ENCODE measurements at regions not wholly inside any gene's neighbourhood (a gene's known extent, or its start where the extent isn't known, plus 50 kb on each side); places are given as distances from the start of the nearest gene placed in this dataset.
"Not testable (repeated sequence)": the region's sequence is repeated elsewhere in the genome, so short reads cannot be mapped to it uniquely, and the experiment has no call there.

DNA sequence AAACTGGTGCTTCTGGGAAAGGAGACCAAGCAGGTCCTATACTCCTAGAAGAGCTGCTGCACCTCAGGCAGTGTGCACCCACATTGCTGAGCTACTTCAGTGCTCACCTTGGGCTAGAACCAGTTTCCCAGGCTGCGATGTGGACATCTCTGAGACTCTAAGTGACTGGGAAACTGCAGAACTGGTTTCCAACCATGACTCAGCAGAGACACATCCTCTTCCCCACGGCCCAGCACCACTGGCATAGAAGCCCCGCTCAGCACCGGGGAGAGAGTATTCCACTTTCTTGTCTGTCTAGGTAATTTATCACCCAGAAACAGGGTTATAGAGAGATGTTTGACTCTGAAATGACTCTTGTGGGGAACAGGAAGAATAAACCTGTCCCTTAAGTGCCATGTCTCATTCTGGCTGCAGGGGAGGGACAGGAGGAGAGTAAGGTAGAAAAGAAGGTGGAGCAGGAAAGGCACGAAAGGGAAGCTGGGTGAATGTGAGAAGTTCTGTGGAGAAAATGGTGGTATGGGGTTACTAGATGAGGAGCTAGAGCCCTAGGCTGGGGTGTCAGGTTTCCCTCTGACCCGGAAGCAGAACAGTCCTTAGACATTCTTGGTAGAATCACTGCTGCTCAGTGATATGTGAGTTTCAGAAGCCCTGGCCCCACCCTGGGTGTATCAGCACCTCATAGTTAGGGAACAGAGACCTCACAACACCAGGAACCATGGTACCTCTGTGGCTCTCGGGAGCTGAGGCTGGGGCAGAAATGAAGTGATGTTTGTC lies 340.4 kb upstream of the NCAM1 start:
- TF ChIP-seq, protein P1, sequence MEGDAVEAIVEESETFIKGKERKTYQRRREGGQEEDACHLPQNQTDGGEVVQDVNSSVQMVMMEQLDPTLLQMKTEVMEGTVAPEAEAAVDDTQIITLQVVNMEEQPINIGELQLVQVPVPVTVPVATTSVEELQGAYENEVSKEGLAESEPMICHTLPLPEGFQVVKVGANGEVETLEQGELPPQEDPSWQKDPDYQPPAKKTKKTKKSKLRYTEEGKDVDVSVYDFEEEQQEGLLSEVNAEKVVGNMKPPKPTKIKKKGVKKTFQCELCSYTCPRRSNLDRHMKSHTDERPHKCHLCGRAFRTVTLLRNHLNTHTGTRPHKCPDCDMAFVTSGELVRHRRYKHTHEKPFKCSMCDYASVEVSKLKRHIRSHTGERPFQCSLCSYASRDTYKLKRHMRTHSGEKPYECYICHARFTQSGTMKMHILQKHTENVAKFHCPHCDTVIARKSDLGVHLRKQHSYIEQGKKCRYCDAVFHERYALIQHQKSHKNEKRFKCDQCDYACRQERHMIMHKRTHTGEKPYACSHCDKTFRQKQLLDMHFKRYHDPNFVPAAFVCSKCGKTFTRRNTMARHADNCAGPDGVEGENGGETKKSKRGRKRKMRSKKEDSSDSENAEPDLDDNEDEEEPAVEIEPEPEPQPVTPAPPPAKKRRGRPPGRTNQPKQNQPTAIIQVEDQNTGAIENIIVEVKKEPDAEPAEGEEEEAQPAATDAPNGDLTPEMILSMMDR (IDR thresholded peaks at IDR 0.05): no peak
- Mint-ChIP-seq H3K9me3 (ENCODE audit: unreplicated experiment) (no peaks in the 10 kb centered on the region), H3K4me3 (ENCODE audit: unreplicated experiment) (no peak overlapping the region), H3K27ac (ENCODE audit: unreplicated experiment) (no peak overlapping the region), H3K36me3 (ENCODE audit: unreplicated experiment) (no peaks in the 10 kb centered on the region), H3K27me3 (ENCODE audit: unreplicated experiment) (peaks cover 2% of the 10 kb centered on the region), H3K4me1 (ENCODE audit: unreplicated experiment) (no peaks in the 10 kb centered on the region)
- no peak for DNase-seq (ENCODE audit: extremely low spot score, unreplicated experiment)

DNA sequence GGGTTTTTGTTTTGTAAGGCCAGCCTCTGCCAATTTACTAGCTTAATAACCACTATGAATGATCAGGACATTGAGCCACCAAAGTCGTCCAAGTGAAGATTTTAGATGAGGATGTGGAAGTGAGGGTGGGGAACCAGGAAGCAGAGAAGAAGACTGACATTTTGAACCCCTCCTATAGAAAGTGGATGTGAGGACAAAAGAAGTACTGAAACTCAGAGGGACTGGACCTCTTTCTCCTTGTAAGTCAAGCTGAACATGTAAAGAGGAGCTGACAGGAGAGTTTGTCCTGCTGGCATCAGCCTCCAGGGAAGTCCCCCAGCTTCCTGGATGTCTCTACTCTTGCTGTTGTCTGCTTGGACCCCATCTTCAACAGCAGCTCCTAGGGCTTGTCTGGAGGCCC lies 338.2 kb upstream of the NCAM1 start:
- no peaks in the 10 kb centered on the region for H3K4me1 Mint-ChIP-seq (ENCODE audit: unreplicated experiment)
- TF ChIP-seq, protein P1 (IDR thresholded peaks at IDR 0.05): no peak
- no peaks in the 10 kb centered on the region for H3K9me3 Mint-ChIP-seq (ENCODE audit: unreplicated experiment)
- peaks cover 6% of the 10 kb centered on the region for H3K27me3 Mint-ChIP-seq (ENCODE audit: unreplicated experiment)
- no peak overlapping the region for H3K4me3 Mint-ChIP-seq (ENCODE audit: unreplicated experiment)
- H3K27ac Mint-ChIP-seq (ENCODE audit: unreplicated experiment): no peak overlapping the region
- H3K36me3 Mint-ChIP-seq (ENCODE audit: unreplicated experiment): no peaks in the 10 kb centered on the region
- no peak for DNase-seq (ENCODE audit: extremely low spot score, unreplicated experiment)

DNA sequence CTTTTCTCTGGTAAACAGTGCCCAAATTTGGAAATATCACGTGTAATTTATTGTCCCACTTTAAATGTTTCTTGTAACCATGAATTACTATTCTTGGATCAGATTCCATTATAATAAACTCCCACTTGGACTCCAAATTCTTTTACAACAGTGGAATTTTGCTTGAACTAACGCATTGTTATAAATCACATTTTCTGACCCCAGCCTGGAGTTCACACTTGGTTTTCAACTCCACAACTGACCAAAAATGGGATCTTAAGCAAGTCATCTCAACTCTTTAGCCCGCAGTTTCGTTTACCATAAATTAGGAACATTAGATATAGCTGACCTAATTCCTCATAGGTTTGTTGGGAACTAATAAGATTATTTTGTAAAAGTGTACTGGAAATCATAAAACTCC lies 336.8 kb upstream of the NCAM1 start:
- Mint-ChIP-seq H3K9me3 (ENCODE audit: unreplicated experiment) (no peaks in the 10 kb centered on the region), H3K27ac (ENCODE audit: unreplicated experiment) (no peak overlapping the region), H3K27me3 (ENCODE audit: unreplicated experiment) (peaks cover 6% of the 10 kb centered on the region), H3K4me3 (ENCODE audit: unreplicated experiment) (no peak overlapping the region), H3K36me3 (ENCODE audit: unreplicated experiment) (no peaks in the 10 kb centered on the region), H3K4me1 (ENCODE audit: unreplicated experiment) (no peaks in the 10 kb centered on the region)
- no peak for DNase-seq (ENCODE audit: extremely low spot score, unreplicated experiment)
- TF ChIP-seq, protein P1 (IDR thresholded peaks at IDR 0.05): no peak

DNA sequence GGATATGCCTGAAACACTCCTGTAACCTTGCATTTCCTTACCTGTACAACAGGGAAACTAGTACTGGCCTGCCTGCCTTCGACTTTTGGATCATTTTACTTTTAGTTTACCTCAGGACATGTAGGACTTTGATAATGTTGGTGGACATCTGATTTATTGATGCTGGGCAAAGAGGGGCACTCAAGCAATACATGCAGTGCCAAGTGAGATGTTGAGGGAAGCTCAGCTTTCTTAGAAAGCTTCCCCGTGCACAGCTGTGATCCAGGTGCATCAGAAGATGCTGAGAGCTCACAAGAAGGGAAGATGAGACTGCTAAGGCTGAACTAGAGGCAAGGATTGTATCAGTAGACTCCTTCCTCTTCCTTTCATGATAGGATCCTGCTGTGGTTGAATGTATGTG lies 336.2 kb upstream of the NCAM1 start:
- not testable (repeated sequence) for DNase-seq (ENCODE audit: extremely low spot score, unreplicated experiment); H3K9me3 Mint-ChIP-seq (ENCODE audit: unreplicated experiment); H3K4me3 Mint-ChIP-seq (ENCODE audit: unreplicated experiment); H3K4me1 Mint-ChIP-seq (ENCODE audit: unreplicated experiment); H3K27ac Mint-ChIP-seq (ENCODE audit: unreplicated experiment); H3K27me3 Mint-ChIP-seq (ENCODE audit: unreplicated experiment); H3K36me3 Mint-ChIP-seq (ENCODE audit: unreplicated experiment)

DNA sequence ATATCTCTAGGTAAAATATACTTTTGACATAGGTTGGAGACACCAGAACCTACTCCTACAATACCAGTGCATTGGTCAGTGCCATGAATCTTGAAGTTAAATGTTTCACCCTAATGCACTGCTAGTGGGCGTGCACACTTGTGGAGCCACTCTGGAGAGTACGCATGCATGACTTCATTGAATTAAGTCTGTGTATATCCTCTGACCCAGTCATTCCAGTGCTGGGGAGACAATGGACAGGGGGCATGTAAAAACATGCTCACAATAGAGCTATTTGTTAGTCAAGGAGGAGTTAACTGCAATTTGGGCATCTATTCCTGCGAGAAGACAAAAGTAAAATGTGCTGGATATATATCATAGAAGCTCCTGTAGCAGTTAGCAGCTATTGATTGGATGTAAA lies 335.4 kb upstream of the NCAM1 start:
- Mint-ChIP-seq H3K4me1 (ENCODE audit: unreplicated experiment) (no peaks in the 10 kb centered on the region), H3K4me3 (ENCODE audit: unreplicated experiment) (no peak overlapping the region), H3K27ac (ENCODE audit: unreplicated experiment) (no peak overlapping the region), H3K27me3 (ENCODE audit: unreplicated experiment) (peaks cover 8% of the 10 kb centered on the region), H3K9me3 (ENCODE audit: unreplicated experiment) (no peaks in the 10 kb centered on the region), H3K36me3 (ENCODE audit: unreplicated experiment) (no peaks in the 10 kb centered on the region)
- TF ChIP-seq, protein P1 (IDR thresholded peaks at IDR 0.05): no peak
- DNase-seq (ENCODE audit: extremely low spot score, unreplicated experiment): no peak
